ENCODE measurements at regions not wholly inside any gene's neighbourhood (a gene's known extent, or its start where the extent isn't known, plus 50 kb on each side); places are given as distances from the start of the nearest gene placed in this dataset.

DNA sequence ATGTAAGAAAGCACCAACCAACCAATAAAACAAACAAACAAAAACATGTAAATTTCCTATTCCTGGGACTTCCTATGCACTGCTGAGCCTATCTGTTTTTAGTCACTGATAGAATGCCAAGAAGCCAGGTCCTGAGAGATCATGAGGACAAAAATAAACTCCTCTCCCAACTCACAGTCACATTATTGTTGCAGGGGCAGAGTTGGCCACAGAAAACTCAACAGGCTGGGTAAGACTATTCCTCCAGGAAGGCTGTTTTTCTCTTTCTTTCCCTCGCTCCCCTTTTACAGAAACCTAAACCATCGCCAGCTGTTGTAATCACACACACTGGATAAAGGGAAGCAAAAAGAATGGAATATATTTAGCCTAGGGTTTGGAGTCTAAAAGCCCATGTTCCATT, 55.8 kb upstream of the METAP2 start:
- TF ChIP-seq, protein P1, sequence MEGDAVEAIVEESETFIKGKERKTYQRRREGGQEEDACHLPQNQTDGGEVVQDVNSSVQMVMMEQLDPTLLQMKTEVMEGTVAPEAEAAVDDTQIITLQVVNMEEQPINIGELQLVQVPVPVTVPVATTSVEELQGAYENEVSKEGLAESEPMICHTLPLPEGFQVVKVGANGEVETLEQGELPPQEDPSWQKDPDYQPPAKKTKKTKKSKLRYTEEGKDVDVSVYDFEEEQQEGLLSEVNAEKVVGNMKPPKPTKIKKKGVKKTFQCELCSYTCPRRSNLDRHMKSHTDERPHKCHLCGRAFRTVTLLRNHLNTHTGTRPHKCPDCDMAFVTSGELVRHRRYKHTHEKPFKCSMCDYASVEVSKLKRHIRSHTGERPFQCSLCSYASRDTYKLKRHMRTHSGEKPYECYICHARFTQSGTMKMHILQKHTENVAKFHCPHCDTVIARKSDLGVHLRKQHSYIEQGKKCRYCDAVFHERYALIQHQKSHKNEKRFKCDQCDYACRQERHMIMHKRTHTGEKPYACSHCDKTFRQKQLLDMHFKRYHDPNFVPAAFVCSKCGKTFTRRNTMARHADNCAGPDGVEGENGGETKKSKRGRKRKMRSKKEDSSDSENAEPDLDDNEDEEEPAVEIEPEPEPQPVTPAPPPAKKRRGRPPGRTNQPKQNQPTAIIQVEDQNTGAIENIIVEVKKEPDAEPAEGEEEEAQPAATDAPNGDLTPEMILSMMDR (IDR thresholded peaks at IDR 0.05; ENCODE audit: unreplicated experiment) = no peak
- Mint-ChIP-seq H3K27ac (no peak overlapping the region), H3K4me1 (no peaks in the 10 kb centered on the region), H3K9me3 (no peaks in the 10 kb centered on the region), H3K36me3 (no peaks in the 10 kb centered on the region), H3K4me3 (no peak overlapping the region), H3K27me3 (ENCODE audit: low read depth) (no peaks in the 10 kb centered on the region)
- no peak for DNase-seq (ENCODE audit: low spot score in 2 of 2, unreplicated experiment in 2 of 2)

All from mesothelial cell of epicardium (in vitro differentiated cells).